GM11168 (cell line): ENCODE measurements at regions not wholly inside any gene's neighbourhood (a gene's known extent, or its start where the extent isn't known, plus 50 kb on each side); places are given as distances from the start of the nearest gene placed in this dataset.
"Not testable (repeated sequence)": the region's sequence is repeated elsewhere in the genome, so short reads cannot be mapped to it uniquely, and the experiment has no call there.

ENCODE experiments used
- in situ Hi-C: fragments of 300-500 bp; cut with MboI; formaldehyde crosslinking; loops from one replicate; pipeline ENCODE4 v1.12.0; 2022; ENCODE audit warnings: low sequenced_read_pairs; ENCODE audit not compliant: unreplicated experiment

- in situ Hi-C loops: not testable (repeated sequence)
These were observed 125.6 kb upstream of the NBPF9 start for GRCh38 chr1:149228672-149229585.

- in situ Hi-C loops: not testable (repeated sequence)
These were observed 126.5 kb upstream of the NBPF9 start for GRCh38 chr1:149229813-149230212.

GRCh38 chr1:149234926-149235914 is 131.9 kb upstream of the NBPF9 start:
- in situ Hi-C loops: not testable (repeated sequence)

- in situ Hi-C loops: not testable (repeated sequence)
These were observed 134.2 kb upstream of the NBPF9 start for GRCh38 chr1:149237515-149237914.

- in situ Hi-C loops: not testable (repeated sequence)
These were observed 136.7 kb upstream of the NBPF9 start for GRCh38 chr1:149239897-149240508.

GRCh38 chr1:149240530-149240929 is 137.2 kb upstream of the NBPF9 start:
- in situ Hi-C loops: not testable (repeated sequence)

GRCh38 chr1:149241272-149241671 is 137.9 kb upstream of the NBPF9 start:
- in situ Hi-C loops: not testable (repeated sequence)

- in situ Hi-C loops: not testable (repeated sequence)
These were observed 140.2 kb upstream of the NBPF9 start for GRCh38 chr1:149243572-149243971.

GRCh38 chr1:149244621-149245020 is 141.3 kb upstream of the NBPF9 start:
- in situ Hi-C loops: not testable (repeated sequence)

GRCh38 chr1:149246212-149246611 is 142.9 kb upstream of the NBPF9 start:
- in situ Hi-C loops: not testable (repeated sequence)

GRCh38 chr1:149248610-149249009 is 145.3 kb upstream of the NBPF9 start:
- in situ Hi-C loops: not testable (repeated sequence)

- in situ Hi-C loops: not testable (repeated sequence)
These were observed 146.6 kb upstream of the NBPF9 start for GRCh38 chr1:149249850-149250467.

- in situ Hi-C loops: not testable (repeated sequence)
These were observed 151.8 kb upstream of the NBPF9 start for GRCh38 chr1:149254894-149255847.

GRCh38 chr1:149260284-149260683 is 156.9 kb upstream of the NBPF9 start:
- in situ Hi-C loops: not testable (repeated sequence)

GRCh38 chr1:149260736-149261340 is 157.5 kb upstream of the NBPF9 start:
- in situ Hi-C loops: not testable (repeated sequence)

GRCh38 chr1:149267287-149267686 is 163.9 kb upstream of the NBPF9 start:
- in situ Hi-C loops: not testable (repeated sequence)

- in situ Hi-C loops: not testable (repeated sequence)
These were observed 165.8 kb upstream of the NBPF9 start for GRCh38 chr1:149269001-149269702.

- in situ Hi-C loops: not testable (repeated sequence)
These were observed 166.5 kb upstream of the NBPF9 start for GRCh38 chr1:149269833-149270232.
